ENCODE measurements at regions not wholly inside any gene's neighbourhood (a gene's known extent, or its start where the extent isn't known, plus 50 kb on each side); places are given as distances from the start of the nearest gene placed in this dataset.

DNA sequence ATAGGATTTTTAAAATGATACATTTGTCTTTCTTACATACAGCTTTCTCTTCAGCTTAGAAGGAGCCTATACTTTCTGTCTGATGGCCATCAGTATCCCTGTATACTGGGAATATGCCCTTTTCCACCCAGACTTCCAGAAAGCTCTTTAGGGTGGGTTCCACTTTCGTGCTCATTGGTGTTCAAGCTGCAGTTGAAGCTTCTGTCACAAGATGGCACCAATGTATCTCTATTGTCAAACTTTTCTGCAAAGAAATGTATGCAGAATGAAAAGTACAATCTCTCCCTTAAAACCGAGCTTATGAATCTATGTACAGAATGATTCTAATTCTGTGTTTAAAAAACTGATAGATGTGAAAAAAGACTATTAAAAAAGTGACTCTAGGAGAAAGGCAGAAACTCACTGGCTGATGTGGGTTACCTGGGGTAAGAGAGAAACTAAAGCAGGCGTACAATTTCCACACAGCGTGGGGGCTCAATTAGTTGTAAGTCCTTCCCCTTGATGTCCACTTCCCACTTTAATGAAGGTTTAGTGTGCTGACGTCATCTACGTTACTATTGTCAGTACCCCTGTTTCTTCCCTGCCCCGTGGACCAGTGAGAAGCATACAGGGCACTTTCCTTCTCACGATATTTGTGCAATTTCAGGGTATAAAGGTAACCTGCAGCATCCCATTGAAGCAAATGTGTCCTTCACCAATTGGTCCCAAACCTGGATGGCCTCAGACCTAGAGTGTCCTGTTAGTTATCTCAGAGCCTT is 57.3 kb upstream of the TCEAL2 start:
- CTCF ChIA-PET: interaction anchor here (0.6 to 1.1 kb wide), 6 partner anchors 18 to 883 kb away, joined by 3 to 7 read pairs (median 3); no protein-coding TSS in a partner anchor
- intact Hi-C loops (cut with micrococcal nuclease): loop anchor here (5.0 kb wide), 1 partner anchor 651 kb away; no protein-coding TSS in a partner anchor

DNA sequence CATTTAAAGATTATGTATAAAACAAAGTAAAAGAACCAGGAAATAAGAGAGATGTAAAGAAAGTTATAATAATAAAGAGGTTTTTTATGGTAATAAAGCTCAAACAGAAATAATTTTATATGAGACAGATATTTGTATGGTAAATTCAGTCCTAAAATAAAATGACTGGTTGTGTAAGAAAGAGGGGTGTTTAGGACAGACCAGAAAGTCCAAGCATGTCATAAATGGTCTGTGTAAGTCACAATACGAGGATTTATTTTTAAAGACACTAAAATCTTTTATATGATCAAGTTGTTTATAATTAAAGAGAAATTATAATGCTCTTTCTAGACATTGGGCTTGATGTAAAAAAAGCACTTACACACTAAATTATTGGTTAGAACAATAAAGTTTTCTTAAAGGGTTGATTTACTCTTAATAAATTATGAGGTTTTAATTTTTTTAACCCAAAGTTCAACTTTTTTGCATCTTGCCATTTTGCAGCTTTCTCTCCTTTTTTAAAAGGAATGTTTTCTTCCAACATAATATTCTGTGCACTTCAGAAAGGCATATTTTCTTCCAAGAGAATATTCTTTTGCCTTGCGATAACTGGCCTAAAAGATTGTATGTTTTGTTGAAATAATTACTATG is 61.9 kb upstream of the TCEAL2 start:
- H3K4me3 Mint-ChIP-seq: no peak overlapping the region
- intact Hi-C loops (cut with micrococcal nuclease): no loop called here
- no peaks in the 10 kb centered on the region for H3K4me1 Mint-ChIP-seq (ENCODE audit: low read depth)

More for the DNA sequence above, 57.3 kb upstream of the TCEAL2 start:
- H3K36me3 Mint-ChIP-seq (ENCODE audit: low read depth): no peaks in the 10 kb centered on the region
- H3K27me3 Mint-ChIP-seq (ENCODE audit: low read depth): peaks cover 4% of the 10 kb centered on the region
- no peaks in the 10 kb centered on the region for H3K4me1 Mint-ChIP-seq (ENCODE audit: low read depth)
- H3K27ac Mint-ChIP-seq: no peak overlapping the region
- no peak overlapping the region for H3K4me3 Mint-ChIP-seq
- H3K9me3 Mint-ChIP-seq: peaks cover 2% of the 10 kb centered on the region
- peak; percentile 25 for DNase-seq

DNA sequence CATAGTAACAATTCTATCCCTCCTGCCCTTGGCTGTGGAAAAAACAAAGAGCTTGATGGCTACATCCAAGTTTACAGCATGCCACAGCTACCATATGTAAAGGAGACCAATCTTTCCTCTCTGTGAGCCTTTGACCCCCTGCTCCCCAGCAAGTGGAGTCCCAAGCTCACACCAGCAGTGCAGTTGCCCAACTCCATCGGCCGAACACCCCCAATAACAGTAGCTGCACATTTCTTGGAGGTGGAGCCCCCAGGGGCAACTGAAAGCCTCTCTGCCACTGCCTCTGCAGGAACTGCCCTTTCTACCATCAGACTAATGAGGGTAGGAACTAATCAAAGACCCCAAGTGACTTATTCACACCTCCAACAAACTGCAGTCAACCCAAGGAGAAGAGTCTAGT is 81.0 kb upstream of the TCEAL2 start:
- Mint-ChIP-seq H3K27me3 (ENCODE audit: low read depth) (no peaks in the 10 kb centered on the region), H3K36me3 (ENCODE audit: low read depth) (no peaks in the 10 kb centered on the region), H3K4me3 (no peak overlapping the region), H3K27ac (no peak overlapping the region), H3K4me1 (ENCODE audit: low read depth) (no peaks in the 10 kb centered on the region), H3K9me3 (no peaks in the 10 kb centered on the region)
- DNase-seq: no peak
- CTCF ChIA-PET: no interaction called here
- intact Hi-C loops (cut with micrococcal nuclease): no loop called here

More for the DNA sequence above, 61.9 kb upstream of the TCEAL2 start:
- CTCF ChIA-PET: no interaction called here
- H3K9me3 Mint-ChIP-seq: peaks cover 2% of the 10 kb centered on the region
- H3K27me3 Mint-ChIP-seq (ENCODE audit: low read depth): peaks cover 4% of the 10 kb centered on the region
- no peak for DNase-seq
- H3K36me3 Mint-ChIP-seq (ENCODE audit: low read depth): no peaks in the 10 kb centered on the region
- H3K27ac Mint-ChIP-seq: no peak overlapping the region

DNA sequence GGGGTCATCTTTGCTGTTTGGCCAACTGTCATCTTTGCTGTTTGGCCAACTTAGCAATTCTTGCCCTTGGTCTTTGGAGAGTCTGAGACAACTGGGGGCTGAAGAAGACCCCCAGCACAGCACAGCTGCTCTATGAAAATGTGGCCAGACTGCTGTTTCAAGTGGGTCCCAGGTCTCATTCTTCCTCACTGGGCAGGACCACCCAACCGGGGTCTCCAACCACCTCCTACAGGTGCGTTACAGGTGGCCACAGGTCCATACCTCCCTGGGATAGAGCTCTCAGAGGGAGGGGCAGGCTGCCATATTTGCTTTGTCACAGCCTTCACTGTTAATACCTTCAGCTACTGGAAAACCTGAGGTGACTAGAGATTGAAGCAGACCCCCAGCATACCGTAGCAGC is 82.1 kb upstream of the TCEAL2 start:
- H3K27me3 Mint-ChIP-seq (ENCODE audit: low read depth): no peaks in the 10 kb centered on the region
- CTCF ChIA-PET: no interaction called here
- H3K27ac Mint-ChIP-seq: no peak overlapping the region
- no peaks in the 10 kb centered on the region for H3K9me3 Mint-ChIP-seq
- no peaks in the 10 kb centered on the region for H3K36me3 Mint-ChIP-seq (ENCODE audit: low read depth)
- H3K4me1 Mint-ChIP-seq (ENCODE audit: low read depth): no peaks in the 10 kb centered on the region
- intact Hi-C loops (cut with micrococcal nuclease): no loop called here
- H3K4me3 Mint-ChIP-seq: no peak overlapping the region
- no peak for DNase-seq

DNA sequence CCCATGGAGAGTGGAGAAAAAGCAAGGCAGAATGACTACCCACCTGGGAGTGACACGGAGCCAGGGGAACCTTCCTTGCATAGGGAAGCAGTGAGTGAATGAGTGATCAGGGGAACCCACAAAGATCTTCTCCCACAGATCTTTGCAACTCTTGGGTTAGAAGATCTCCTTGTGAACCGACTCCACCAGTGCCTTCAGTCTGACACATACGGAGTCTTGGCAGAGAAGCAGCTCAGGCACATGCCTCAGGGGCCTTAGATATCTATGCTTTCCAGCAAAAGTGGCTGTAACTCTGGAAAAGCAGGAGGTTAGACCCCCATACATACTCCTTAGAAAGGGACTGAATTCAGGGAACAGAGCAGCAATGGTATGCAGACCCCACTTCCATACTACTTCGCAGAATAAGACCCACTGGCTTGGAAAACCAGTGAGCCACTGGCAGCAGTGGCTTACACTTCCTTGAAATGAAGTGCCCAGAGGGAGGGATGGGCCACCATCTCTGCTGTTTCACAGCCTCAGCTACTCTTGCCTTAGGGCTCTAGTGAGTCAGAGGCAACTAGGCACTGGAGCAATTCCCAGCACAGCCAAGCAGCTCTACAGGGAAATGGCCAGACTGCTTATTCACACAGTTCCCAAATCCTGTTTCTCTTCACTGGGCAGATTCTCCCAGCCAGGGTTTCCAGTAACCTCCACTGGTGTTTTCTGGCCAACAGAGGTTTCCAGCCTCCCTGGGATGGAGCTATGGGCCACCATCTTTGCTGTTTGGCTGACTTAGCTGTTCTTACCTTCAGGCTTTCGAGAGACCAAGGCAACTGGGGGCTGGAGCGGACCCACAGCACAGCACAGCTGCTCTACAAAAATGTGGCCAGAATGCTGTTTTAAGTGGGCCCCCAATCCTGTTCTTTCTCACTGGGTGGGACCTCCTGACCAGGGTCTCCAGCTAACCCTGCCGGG is 82.8 kb upstream of the TCEAL2 start:
- Mint-ChIP-seq H3K4me1 (ENCODE audit: low read depth) (no peaks in the 10 kb centered on the region), H3K27ac (no peak overlapping the region), H3K9me3 (no peaks in the 10 kb centered on the region), H3K36me3 (ENCODE audit: low read depth) (no peaks in the 10 kb centered on the region), H3K4me3 (no peak overlapping the region), H3K27me3 (ENCODE audit: low read depth) (no peaks in the 10 kb centered on the region)
- intact Hi-C loops (cut with micrococcal nuclease): no loop called here
- CTCF ChIA-PET: no interaction called here
- no peak for DNase-seq

DNA sequence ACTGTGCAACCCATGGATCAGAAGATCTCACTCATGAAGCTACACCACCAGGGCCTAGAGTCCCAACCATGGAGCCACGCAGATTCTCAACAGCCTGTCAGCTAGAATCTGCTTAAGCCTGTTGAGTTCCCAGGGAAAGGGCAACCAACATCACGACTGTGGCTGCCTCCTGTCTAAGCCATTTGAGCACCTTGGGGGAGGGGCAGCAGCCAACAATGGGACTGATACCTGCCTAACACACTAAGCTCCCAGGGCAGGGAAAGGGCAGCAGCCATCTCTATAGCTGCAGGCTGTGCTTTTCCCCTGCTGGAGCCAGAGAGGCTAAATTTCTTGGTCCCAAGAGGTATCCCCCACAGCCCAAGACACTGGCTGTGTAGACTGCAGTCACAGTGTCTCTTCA is 96.5 kb upstream of the TCEAL2 start:
- H3K9me3 Mint-ChIP-seq: peaks cover 15% of the 10 kb centered on the region
- H3K4me3 Mint-ChIP-seq: no peak overlapping the region
- CTCF ChIA-PET: no interaction called here
- intact Hi-C loops (cut with micrococcal nuclease): no loop called here
- H3K36me3 Mint-ChIP-seq (ENCODE audit: low read depth): no peaks in the 10 kb centered on the region
- peaks cover 5% of the 10 kb centered on the region for H3K27me3 Mint-ChIP-seq (ENCODE audit: low read depth)
- H3K4me1 Mint-ChIP-seq (ENCODE audit: low read depth): no peaks in the 10 kb centered on the region
- no peak overlapping the region for H3K27ac Mint-ChIP-seq
- no peak for DNase-seq

DNA sequence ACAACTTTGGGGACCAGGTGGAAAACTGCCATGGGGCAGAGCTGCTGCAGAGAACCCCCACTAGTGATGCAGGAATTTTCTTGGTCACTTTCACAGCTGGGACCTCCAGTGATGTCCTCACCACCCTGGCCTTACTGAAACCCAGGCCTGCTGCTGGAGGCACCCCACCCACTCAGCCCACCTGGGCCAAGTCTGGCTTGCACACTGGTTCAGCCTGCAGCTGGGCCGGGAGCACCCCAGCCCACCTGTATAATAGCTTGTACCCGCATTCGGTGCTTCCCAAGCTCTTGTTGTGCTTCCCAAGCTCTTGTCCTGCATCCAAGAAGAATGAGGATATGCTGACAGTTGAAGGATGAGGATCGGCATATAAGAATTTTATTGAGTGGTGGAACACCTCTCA is 86.4 kb upstream of the ZMAT1 start:
- H3K27me3 Mint-ChIP-seq (ENCODE audit: low read depth): peaks cover 3% of the 10 kb centered on the region
- H3K9me3 Mint-ChIP-seq: peaks cover 6% of the 10 kb centered on the region
- CTCF ChIA-PET: no interaction called here
- no peak overlapping the region for H3K27ac Mint-ChIP-seq
- DNase-seq: no peak
- no peak overlapping the region for H3K4me3 Mint-ChIP-seq
- intact Hi-C loops (cut with micrococcal nuclease): no loop called here
- no peaks in the 10 kb centered on the region for H3K4me1 Mint-ChIP-seq (ENCODE audit: low read depth)
- H3K36me3 Mint-ChIP-seq (ENCODE audit: low read depth): no peaks in the 10 kb centered on the region

GRCh38 chrX:102008901-102009300 is 77.1 kb upstream of the ZMAT1 start:
- H3K36me3 Mint-ChIP-seq (ENCODE audit: low read depth): no peaks in the 10 kb centered on the region
- no peak for DNase-seq
- no peaks in the 10 kb centered on the region for H3K4me1 Mint-ChIP-seq (ENCODE audit: low read depth)

GRCh38 chrX:101999644-102000539 is 68.1 kb upstream of the ZMAT1 start:
- CTCF ChIA-PET: no interaction called here
- peaks cover 11% of the 10 kb centered on the region for H3K27me3 Mint-ChIP-seq (ENCODE audit: low read depth)

More at GRCh38 chrX:102008901-102009300, 77.1 kb upstream of the ZMAT1 start:
- intact Hi-C loops (cut with micrococcal nuclease): no loop called here
- CTCF ChIA-PET: no interaction called here
- Mint-ChIP-seq H3K27me3 (ENCODE audit: low read depth) (no peaks in the 10 kb centered on the region), H3K4me3 (no peak overlapping the region), H3K9me3 (no peaks in the 10 kb centered on the region), H3K27ac (no peak overlapping the region)

GRCh38 chrX:101993335-101993734 is 61.5 kb upstream of the ZMAT1 start:
- DNase-seq: no peak
- no peak overlapping the region for H3K4me3 Mint-ChIP-seq
- CTCF ChIA-PET: no interaction called here
- no peak overlapping the region for H3K27ac Mint-ChIP-seq
- no peaks in the 10 kb centered on the region for H3K4me1 Mint-ChIP-seq (ENCODE audit: low read depth)
- H3K9me3 Mint-ChIP-seq: no peaks in the 10 kb centered on the region
- H3K27me3 Mint-ChIP-seq (ENCODE audit: low read depth): peaks cover 2% of the 10 kb centered on the region
- intact Hi-C loops (cut with micrococcal nuclease): no loop called here
- no peaks in the 10 kb centered on the region for H3K36me3 Mint-ChIP-seq (ENCODE audit: low read depth)

More at GRCh38 chrX:101999644-102000539, 68.1 kb upstream of the ZMAT1 start:
- intact Hi-C loops (cut with micrococcal nuclease): no loop called here
- no peak for DNase-seq
- no peaks in the 10 kb centered on the region for H3K36me3 Mint-ChIP-seq (ENCODE audit: low read depth)
- no peak overlapping the region for H3K27ac Mint-ChIP-seq
- peaks cover 2% of the 10 kb centered on the region for H3K9me3 Mint-ChIP-seq
- no peak overlapping the region for H3K4me3 Mint-ChIP-seq
- no peaks in the 10 kb centered on the region for H3K4me1 Mint-ChIP-seq (ENCODE audit: low read depth)

- no peak for DNase-seq
- intact Hi-C loops (cut with micrococcal nuclease): no loop called here
- Mint-ChIP-seq H3K4me1 (ENCODE audit: low read depth) (no peaks in the 10 kb centered on the region), H3K27ac (no peak overlapping the region), H3K4me3 (no peak overlapping the region), H3K36me3 (ENCODE audit: low read depth) (no peaks in the 10 kb centered on the region), H3K9me3 (no peaks in the 10 kb centered on the region), H3K27me3 (ENCODE audit: low read depth) (no peaks in the 10 kb centered on the region)
- CTCF ChIA-PET: interaction anchor here (1.0 kb wide), 1 partner anchor 17 kb away, joined by 3 read pairs; no protein-coding TSS in a partner anchor
Measured at GRCh38 chrX:101986586-101986985, 54.8 kb upstream of the ZMAT1 start.

Measured in activated naive CD4-positive, alpha-beta T cell treated with anti-CD3 and anti-CD28 coated beads for 36 hours (primary cell).